GM21515 (cell line): ENCODE measurements at regions not wholly inside any gene's neighbourhood (a gene's known extent, or its start where the extent isn't known, plus 50 kb on each side); places are given as distances from the start of the nearest gene placed in this dataset.
"Not testable (repeated sequence)": the region's sequence is repeated elsewhere in the genome, so short reads cannot be mapped to it uniquely, and the experiment has no call there.

Experiments
- ATAC-seq: cut with Tn5 transposase; IDR thresholded peaks from one replicate; pipeline ENCODE4 v1.9.1; 2021; ENCODE audit not compliant: unreplicated experiment

DNA sequence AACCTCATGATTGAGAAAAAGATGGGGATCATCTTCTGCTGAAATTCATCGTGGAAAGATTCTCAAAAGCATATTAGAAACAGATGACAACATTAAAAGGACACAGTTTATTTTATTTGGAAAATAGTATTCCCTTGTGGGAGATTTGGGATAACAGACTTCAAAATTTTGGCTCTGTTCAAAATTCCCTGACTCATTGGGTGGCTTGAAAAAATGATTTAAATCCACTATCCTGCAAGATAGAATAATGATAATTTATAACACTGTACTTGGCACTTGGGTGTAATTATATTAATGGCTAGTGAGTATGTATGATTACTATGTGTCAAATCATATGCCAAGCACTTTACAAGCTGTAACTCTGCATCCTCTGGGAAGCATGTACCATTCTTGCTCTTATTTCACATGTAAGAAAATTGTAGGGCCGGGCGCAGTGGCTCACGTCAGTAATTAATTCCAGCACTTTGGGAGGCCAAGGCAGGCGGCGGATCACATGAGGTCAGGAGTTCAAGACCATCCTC, 128.8 kb downstream of the LMNTD1 start:
- ATAC-seq, result no peak

GRCh38 chr12:25423355-25424050, 129.6 kb downstream of the LMNTD1 start:
- no peak for ATAC-seq

DNA sequence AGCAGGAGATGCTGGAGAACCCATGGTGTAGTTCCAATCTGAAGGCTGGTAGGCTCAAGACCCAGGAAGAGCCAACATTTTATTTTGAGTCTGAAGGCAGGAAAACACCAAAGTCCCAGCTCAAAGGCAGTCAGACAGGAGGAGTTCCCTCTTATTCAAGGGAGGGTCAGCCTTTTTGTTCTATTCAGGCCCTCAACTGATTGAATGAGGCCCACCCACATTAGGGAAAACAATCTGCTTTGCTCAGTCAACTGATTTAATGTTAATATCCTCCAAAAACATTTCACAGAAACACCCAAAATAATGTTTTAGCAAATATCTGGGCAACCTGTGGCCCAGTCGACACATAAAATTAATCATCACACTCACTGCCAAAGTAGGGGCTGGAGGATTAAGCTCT, 130.8 kb downstream of the LMNTD1 start:
- ATAC-seq, result no peak

GRCh38 chr12:25421651-25422167, 131.4 kb downstream of the LMNTD1 start:
- ATAC-seq, result no peak

DNA sequence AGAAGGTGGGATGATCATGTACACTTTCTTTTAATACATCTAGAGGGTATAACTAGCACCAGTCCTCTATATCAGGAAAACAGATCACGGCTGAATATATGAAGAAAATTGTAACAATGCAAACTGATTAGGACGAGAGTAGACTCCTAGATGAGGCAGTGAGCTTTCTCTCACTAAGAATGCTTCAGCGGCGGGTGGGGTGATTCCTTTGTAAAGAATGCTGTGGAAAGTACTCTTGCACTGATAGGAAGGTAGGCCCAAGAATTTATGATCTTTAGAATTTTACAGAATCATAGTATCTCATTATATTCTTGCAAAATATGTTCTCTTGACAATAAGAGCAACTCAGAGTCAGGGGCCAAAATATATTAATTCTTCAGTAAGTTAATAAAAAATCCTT, 133.0 kb downstream of the LMNTD1 start:
- ATAC-seq, result no peak

DNA sequence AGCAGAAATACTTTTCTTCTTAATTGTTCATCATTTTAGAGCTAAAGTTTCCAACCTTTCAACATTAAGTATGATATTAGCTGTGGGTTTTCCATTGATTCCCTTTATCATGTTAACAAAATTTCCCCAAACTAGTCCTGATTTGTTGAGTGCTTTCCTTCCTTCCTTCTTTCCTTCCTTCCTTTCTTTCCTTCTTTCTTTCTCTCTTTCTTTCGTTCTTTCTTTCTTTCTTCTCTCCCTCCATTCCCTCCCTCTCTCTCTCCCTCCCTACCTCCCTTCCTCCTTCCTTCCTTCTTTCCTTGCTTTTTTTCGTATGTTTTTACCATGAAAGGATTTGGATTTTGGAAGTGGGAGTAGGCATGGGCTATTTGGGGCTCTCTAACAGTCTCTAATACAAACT, 133.5 kb downstream of the LMNTD1 start:
- ATAC-seq, result no peak

DNA sequence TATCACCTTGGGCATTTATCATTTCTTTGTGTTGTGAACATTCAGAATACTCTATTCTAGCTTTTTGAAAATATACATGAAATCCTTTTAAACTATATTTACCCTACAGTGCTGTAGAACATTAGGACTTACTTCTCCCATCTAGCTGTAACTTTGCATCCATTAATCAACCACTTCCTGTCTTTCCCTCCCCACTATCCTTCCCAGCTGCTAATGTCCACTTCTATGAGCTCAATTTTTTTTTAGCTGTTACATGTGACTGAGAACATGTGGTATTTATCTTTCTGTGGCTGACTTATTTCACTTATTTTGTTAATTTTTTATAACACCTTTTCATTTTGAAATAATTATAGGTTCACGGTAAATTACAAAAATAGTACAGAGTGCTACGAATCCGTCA, 136.0 kb downstream of the LMNTD1 start:
- ATAC-seq, result no peak

- no peak for ATAC-seq
Observed at GRCh38 chr12:25416516-25416915, 136.6 kb downstream of the LMNTD1 start.

- no peak for ATAC-seq
Observed at GRCh38 chr12:25415004-25415403, 138.1 kb downstream of the LMNTD1 start.

- no peak for ATAC-seq
Observed at GRCh38 chr12:25412735-25413134, 140.3 kb downstream of the LMNTD1 start.

GRCh38 chr12:25404955-25405354, 148.1 kb downstream of the LMNTD1 start:
- no peak for ATAC-seq

DNA sequence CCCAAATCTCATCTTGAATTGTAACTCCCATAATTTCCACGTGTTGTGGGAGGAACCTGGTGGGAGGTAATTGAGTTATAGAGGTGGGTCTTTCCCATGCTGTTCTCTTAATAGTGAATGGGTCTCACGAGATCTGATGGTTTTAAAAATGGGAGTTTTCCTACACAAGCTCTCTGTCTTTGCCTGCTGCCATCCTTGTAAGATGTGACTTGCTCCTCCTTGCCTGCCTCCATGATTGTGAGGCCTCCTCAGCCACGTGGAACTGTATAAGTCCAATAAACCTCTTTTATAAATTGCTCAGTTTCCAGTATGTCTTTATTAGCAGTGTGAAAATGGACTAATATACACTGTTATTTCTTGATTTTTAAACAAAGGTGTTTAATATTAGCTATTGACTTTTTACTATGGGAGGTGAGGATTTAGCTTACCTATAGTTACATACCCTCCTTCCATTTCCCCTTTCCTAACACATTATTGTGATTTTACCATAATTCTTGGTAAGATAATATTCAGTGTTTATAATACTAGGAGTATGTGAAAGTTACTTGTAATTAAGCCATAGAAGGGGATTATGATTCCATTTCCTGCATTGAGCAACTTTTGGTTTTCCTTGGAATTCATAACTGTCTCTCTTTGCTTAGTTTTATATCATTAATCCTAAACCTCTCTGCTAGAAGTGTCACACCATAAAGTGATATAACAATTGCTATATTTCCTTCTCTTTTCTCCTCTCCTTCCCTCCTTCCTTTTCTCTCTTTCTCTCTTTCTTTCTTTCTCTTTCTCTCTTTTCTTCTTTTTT, 151.0 kb upstream of the KRAS start:
- no peak for ATAC-seq

DNA sequence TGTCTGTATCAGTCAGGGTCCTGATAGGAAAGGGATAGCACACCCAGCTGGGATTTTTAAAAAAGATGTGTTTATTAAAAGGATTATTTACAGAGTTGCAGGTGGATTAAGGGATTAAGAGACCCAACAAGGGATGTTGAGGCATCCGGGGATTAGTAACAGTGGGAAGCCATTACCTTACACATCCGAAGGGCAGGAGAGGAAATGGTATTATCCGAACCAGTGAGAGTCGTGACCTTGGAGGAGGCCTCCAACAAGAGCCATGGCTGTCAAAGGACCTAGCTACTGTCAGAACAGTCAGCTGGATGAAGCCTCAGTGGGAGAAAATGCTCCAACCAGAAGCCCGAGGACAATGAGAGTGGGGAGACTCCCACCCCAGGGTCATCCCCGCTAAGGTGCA, 146.3 kb upstream of the KRAS start:
- ATAC-seq, result no peak

DNA sequence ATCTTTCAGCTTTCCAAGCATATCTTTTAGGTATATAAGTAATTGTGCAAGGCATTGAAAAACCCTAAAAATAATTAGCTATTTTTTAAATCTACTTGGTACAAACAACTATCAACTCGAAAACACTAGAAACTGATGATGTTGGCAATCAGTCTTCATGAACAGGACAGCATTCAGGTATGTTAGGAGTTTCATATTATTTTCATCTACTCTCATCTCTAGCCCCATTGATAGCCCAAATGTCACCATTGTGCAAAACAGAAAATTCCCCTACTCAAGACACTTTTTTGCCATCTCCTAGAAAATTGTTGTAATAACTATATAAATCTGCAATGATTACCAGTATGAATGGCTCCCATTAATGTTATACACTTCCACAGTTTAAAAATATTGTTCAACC, 144.5 kb upstream of the KRAS start:
- ATAC-seq, result no peak

DNA sequence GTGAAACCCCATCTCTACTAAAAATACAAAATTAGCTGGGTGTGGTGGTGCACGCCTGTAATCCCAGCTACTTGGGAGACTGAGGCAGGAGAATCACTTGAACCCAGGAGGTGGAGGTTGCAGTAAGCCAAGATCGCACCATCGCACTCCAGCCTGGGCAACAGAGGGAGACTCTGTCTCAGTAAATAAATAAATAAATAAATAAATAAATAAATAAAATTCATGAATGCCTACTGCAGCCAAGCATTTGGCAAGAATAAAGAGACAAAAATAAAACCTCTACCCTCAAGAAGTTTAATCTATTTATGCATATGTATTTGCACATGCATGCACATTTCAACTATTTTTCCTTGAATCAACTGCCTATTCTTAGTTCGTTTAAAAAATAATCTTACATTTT, 144.0 kb upstream of the KRAS start:
- not testable (repeated sequence) for ATAC-seq

GRCh38 chr12:25394025-25394424, 143.3 kb upstream of the KRAS start:
- no peak for ATAC-seq

DNA sequence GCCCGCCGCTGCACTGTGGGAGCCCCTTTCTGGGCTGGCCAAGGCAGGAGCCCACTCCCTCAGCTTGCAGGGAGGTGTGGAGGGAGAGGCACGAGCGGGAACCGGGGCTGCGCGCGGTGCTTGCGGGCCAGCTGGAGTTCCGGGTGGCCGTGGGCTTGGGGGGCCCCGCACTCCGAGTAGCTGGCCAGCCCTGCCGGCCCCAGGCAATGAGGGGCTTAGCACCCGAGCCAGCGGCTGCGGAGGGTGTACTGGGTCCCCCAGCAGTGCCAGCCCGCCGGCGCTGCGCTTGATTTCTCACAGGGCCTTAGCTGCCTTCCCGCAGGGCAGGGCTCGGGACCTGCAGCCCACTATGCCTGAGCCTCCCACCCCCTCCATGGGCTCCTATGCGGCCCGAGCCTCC, 140.6 kb upstream of the KRAS start:
- ATAC-seq, result not testable (repeated sequence)

GRCh38 chr12:25388183-25388582, 137.5 kb upstream of the KRAS start:
- ATAC-seq, result no peak

- ATAC-seq, result no peak
Observed at GRCh38 chr12:25387732-25388050, 137.0 kb upstream of the KRAS start.

DNA sequence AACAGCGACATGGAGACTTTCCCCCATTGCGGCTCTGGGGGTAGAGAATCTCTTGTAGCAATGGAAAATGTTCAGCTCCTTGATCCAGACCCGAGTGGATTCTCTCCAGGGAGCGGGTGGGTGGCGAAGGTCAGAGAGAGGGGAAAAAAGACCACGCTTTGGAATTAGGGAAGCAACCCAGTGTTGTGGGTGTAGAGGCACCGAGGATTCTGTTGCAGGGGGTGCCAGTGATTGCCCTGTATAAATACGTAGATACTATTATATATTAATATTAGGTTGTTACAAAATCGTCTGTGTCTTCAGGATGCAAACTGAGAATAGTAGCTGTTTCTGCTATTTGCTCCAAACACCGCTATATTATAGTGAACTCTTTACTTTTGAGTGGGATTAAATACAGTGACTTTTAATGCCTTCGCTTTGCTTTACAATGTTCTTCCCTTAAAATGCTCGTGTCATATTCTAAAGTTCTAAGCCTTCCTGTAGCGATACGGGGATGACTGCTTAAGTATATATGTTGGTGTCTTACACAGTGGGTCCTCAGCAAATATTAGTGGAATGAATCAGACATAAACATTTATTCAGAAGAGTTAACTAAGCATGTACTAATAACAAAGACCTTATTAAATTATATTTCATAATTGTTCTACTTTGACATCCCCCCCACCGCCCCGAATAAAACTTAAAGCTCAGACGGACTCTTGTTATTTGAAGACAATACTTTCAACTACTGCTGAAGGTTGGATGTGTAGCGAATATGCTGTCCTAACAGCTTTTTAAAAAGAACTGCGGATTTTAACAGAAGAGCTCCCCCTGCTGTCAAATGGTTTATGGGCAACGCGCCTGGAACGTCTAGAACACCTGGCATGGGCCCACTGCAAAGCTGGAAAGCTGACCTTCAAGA, 136.4 kb upstream of the KRAS start:
- peak; percentile 39 for ATAC-seq

DNA sequence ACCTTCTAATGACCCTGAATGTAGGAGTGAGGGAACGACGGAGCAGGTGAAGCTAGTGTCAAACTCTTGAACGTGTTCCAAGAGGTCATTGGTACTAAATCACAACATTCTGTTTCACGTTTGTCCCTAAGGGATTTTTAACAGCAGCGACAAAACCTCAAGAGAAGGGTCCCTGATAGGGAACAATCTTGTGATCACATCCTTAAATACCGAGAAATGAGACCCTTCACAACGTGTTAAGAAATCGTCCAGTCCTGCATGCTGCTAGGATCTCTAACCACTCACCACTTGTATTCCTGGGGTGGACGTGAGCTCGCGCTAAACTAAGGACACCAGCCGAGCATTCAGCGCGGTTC, 134.1 kb upstream of the KRAS start:
- ATAC-seq, result no peak
